Prostate gland (tissue), 2 donors: ENCODE measurements at regions not wholly inside any gene's neighbourhood (a gene's known extent, or its start where the extent isn't known, plus 50 kb on each side); places are given as distances from the start of the nearest gene placed in this dataset.

Experiments
- DNase-seq: peaks from one replicate; pipeline ENCODE4 v3.0.0-alpha.2; 2019; ENCODE audit warnings: low spot score
- H3K27ac ChIP-seq, 2 donors: fragments of 200-600 bp; sonication (generic); 2 replicates each; pipeline ENCODE4 v1.5.1; 2017 to 2019
- H3K27me3 ChIP-seq: fragments of 200-600 bp; sonication (generic); replicated peaks from 2 replicates; pipeline ENCODE4 v1.5.1; 2019; ENCODE audit not compliant: insufficient read depth
- H3K36me3 ChIP-seq, 2 donors: fragments of 200-600 bp; sonication (generic); 1 replicate in 1 of 2; 2 replicates in 1 of 2; pipeline versions ENCODE4 v1.5.1 to v1.8.1; 2017 to 2019
- H3K4me1 ChIP-seq: fragments of 200-600 bp; sonication (generic); replicated peaks from 2 replicates; pipeline ENCODE4 v1.5.1; 2019
- H3K4me3 ChIP-seq, 2 donors: fragments of 200-600 bp; sonication (generic); 2 replicates each; pipeline ENCODE4 v1.5.1; 2017 to 2019
- H3K9me3 ChIP-seq: fragments of 200-600 bp; sonication (generic); 2 replicates; pipeline ENCODE4 v1.5.1; 2017
- CTCF ChIP-seq, 4 experiments: fragments of 200-600 bp in 2 of 4; fragments of 450-650 bp in 2 of 4; sonication (generic) in 2 of 4; IDR thresholded peaks; 1 replicate in 3 of 4; 2 replicates in 1 of 4; pipeline ENCODE4 v1.5.1; 2016 to 2019; ENCODE audit warnings: antibody characterized with exemption in 4 of 4, mild to moderate bottlenecking in 2 of 4, moderate library complexity in 2 of 4
- POLR2A ChIP-seq: fragments of 450-650 bp; IDR thresholded peaks from one replicate; pipeline ENCODE4 v1.6.1; 2016; ENCODE audit warnings: antibody characterized with exemption, mild to moderate bottlenecking
- POLR2AphosphoS5 ChIP-seq: sonication (generic); formaldehyde crosslinking; IDR thresholded peaks from one replicate; pipeline ENCODE4 v1.6.1; 2017; ENCODE audit warnings: antibody characterized with exemption
- WGBS: methylation state at CpG from one replicate; pipeline ENCODE4 v1.1.5; 2018; 5-methylcytosine and 5-hydroxymethylcytosine counted together
- intact Hi-C: fragments of 100-400 bp; cut with DNase I; formaldehyde crosslinking; loops from one replicate; pipeline ENCODE4 v1.14.2; 2022

GRCh38 chr10:91352760-91353159 is 57.4 kb upstream of the HECTD2 start:
- no peak for DNase-seq
- no peaks in the 10 kb centered on the region for H3K9me3 ChIP-seq
- TF ChIP-seq POLR2A (no peak), POLR2AphosphoS5 (no peak)
- intact Hi-C loops, result no loop called here
- no peaks in the 10 kb centered on the region for H3K36me3 ChIP-seq
- H3K27ac ChIP-seq, result no peak overlapping the region
- no peak overlapping the region for H3K4me3 ChIP-seq
- H3K4me1 ChIP-seq, result no peaks in the 10 kb centered on the region
- 85% methylated on average over 1 of the region's 1 CpG for WGBS
- no peaks in the 10 kb centered on the region for H3K27me3 ChIP-seq

- H3K36me3 ChIP-seq, result no peaks in the 10 kb centered on the region
- 94% methylated on average over 4 of the region's 4 CpGs for whole genome bisulfite sequencing
- no peaks in the 10 kb centered on the region for H3K27me3 ChIP-seq
- H3K27ac ChIP-seq, result no peak overlapping the region
- no peak for TF ChIP-seq CTCF (IDR thresholded peaks at IDR 0.05)
- TF ChIP-seq POLR2A, result no peak
- TF ChIP-seq POLR2AphosphoS5, result no peak
- H3K4me1 ChIP-seq, result no peaks in the 10 kb centered on the region
- no peak overlapping the region for H3K4me3 ChIP-seq
- intact Hi-C loops, result no loop called here
- no peak for DNase-seq
- H3K9me3 ChIP-seq, result no peaks in the 10 kb centered on the region
Measured at GRCh38 chr10:91354166-91355075, 55.7 kb upstream of the HECTD2 start.

GRCh38 chr10:91355998-91356397 is 54.1 kb upstream of the HECTD2 start:
- DNase-seq, result no peak
- Histone ChIP-seq H3K27ac (no peak overlapping the region), H3K9me3 (no peaks in the 10 kb centered on the region), H3K27me3 (no peaks in the 10 kb centered on the region), H3K36me3 (no peaks in the 10 kb centered on the region), H3K4me1 (no peaks in the 10 kb centered on the region), H3K4me3 (no peak overlapping the region)
- 89% methylated on average over 3 of the region's 3 CpGs for WGBS
- no peak for TF ChIP-seq POLR2A
- TF ChIP-seq CTCF (IDR thresholded peaks at IDR 0.05), result no peak
- no peak for TF ChIP-seq POLR2AphosphoS5
- intact Hi-C loops, result no loop called here

- Histone ChIP-seq H3K27ac (no peak overlapping the region), H3K4me3 (no peak overlapping the region), H3K27me3 (no peaks in the 10 kb centered on the region), H3K4me1 (no peaks in the 10 kb centered on the region), H3K9me3 (no peaks in the 10 kb centered on the region), H3K36me3 (no peaks in the 10 kb centered on the region)
- TF ChIP-seq CTCF (IDR thresholded peaks at IDR 0.05), result no peak
- TF ChIP-seq POLR2AphosphoS5, result no peak
- TF ChIP-seq POLR2A, result no peak
- WGBS, result 95% methylated on average over 3 of the region's 3 CpGs
- intact Hi-C loops, result no loop called here
- DNase-seq, result no peak
Measured at GRCh38 chr10:91357497-91357896, 52.6 kb upstream of the HECTD2 start.
